Activated T-cell treated with anti-CD3 and anti-CD28 coated beads, Interleukin-2, amount 50 U/mL, for 48 hours (primary cell): ENCODE measurements at regions not wholly inside any gene's neighbourhood (a gene's known extent, or its start where the extent isn't known, plus 50 kb on each side); places are given as distances from the start of the nearest gene placed in this dataset.
A peak's percentile ranks its signal among the peaks of the same experiment; 100 is the strongest.

Source experiments
- DNase-seq, 2 experiments: peaks; one replicate each; pipeline ENCODE4 v3.0.0-alpha.2; 2020

- DNase-seq = no peak
These were observed 1063.8 kb downstream of the EFNB2 start for GRCh38 chr13:105471673-105472072.

- no peak for DNase-seq
These were observed 1069.1 kb downstream of the EFNB2 start for GRCh38 chr13:105466376-105466775.

GRCh38 chr13:105465745-105466144 is 1069.7 kb downstream of the EFNB2 start, which contains the start of gene DAOA:
DAOA (plus strand) TSS chr13:105466045.
- no peak for DNase-seq

- no peak for DNase-seq
These were observed 1070.2 kb downstream of the EFNB2 start for GRCh38 chr13:105465251-105465650.

GRCh38 chr13:105464249-105464648 is 1071.2 kb downstream of the EFNB2 start:
- no peak for DNase-seq

GRCh38 chr13:105463011-105463501 is 1072.4 kb downstream of the EFNB2 start:
- no peak for DNase-seq

GRCh38 chr13:105462098-105462497 is 1073.4 kb downstream of the EFNB2 start:
- DNase-seq = no peak

GRCh38 chr13:105452895-105453294 is 1082.6 kb downstream of the EFNB2 start:
- DNase-seq = no peak

GRCh38 chr13:105450784-105451183 is 1084.7 kb downstream of the EFNB2 start:
- DNase-seq = no peak

GRCh38 chr13:105448811-105449210 is 1086.7 kb downstream of the EFNB2 start:
- DNase-seq = no peak

GRCh38 chr13:105446197-105446596 is 1089.3 kb downstream of the EFNB2 start:
- DNase-seq = no peak

GRCh38 chr13:105445796-105446195 is 1089.7 kb downstream of the EFNB2 start:
- no peak for DNase-seq

GRCh38 chr13:105442949-105443699 is 1092.3 kb downstream of the EFNB2 start:
- DNase-seq = no peak

- DNase-seq = no peak
These were observed 1093.4 kb downstream of the EFNB2 start for GRCh38 chr13:105442040-105442439.

- DNase-seq = no peak
These were observed 1094.3 kb downstream of the EFNB2 start for GRCh38 chr13:105441051-105441750.

GRCh38 chr13:105436943-105437342 is 1098.5 kb downstream of the EFNB2 start:
- DNase-seq = no peak

- DNase-seq = no peak
These were observed 1103.0 kb downstream of the EFNB2 start for GRCh38 chr13:105432438-105432837.

GRCh38 chr13:105428811-105429210 is 1106.7 kb downstream of the EFNB2 start:
- DNase-seq = no peak

GRCh38 chr13:105426441-105426840 is 1109.0 kb downstream of the EFNB2 start:
- no peak for DNase-seq

GRCh38 chr13:105414639-105415038 is 1120.8 kb downstream of the EFNB2 start:
- DNase-seq = no peak

GRCh38 chr13:105412171-105412570 is 1123.3 kb downstream of the EFNB2 start:
- DNase-seq = no peak

- peak; percentile 54 to 58 for DNase-seq
These were observed 1124.9 kb downstream of the EFNB2 start for GRCh38 chr13:105410602-105411001.

- DNase-seq = no peak
These were observed 1128.9 kb downstream of the EFNB2 start for GRCh38 chr13:105406551-105406950.

- DNase-seq = no peak
These were observed 1132.4 kb downstream of the EFNB2 start for GRCh38 chr13:105403086-105403485.
